H1 (cell line): ENCODE measurements at regions not wholly inside any gene's neighbourhood (a gene's known extent, or its start where the extent isn't known, plus 50 kb on each side); places are given as distances from the start of the nearest gene placed in this dataset.

ENCODE experiments used
- CTCF ChIA-PET: fragments of 300-600 bp; sonication (Branson Sonifier 250); formaldehyde crosslinking; loops from one replicate; lab custom pipeline; 2021; ENCODE audit not compliant: partially characterized antibody; lab: Charles Lee
- POLR2A ChIA-PET: fragments of 300-600 bp; sonication (Branson Sonifier 250); formaldehyde crosslinking; loops from one replicate; lab custom pipeline; 2021; ENCODE audit warnings: inconsistent platforms; ENCODE audit not compliant: partially characterized antibody; lab: Charles Lee
- DNase-seq, 2 experiments: peaks; one replicate each; pipeline versions ENCODE4 v3.0.0 to v3.0.0-alpha.2; 2010 to 2022; ENCODE audit warnings: low spot score in 2 of 2, low read depth in 1 of 2, mixed read lengths in 1 of 2
- FAIRE-seq: peaks from 2 replicates; lab custom pipeline; 2011; peaks lifted over from hg19 to GRCh38; lab: Jason Lieb, UNC
- H2AFZ ChIP-seq: 2 replicates; pipeline ENCODE4 v1.8.1; 2012; ENCODE audit warnings: low read length, inconsistent platforms
- H2AK5ac ChIP-seq: 2 replicates; pipeline ENCODE4 v1.6.1; 2013; ENCODE audit warnings: low read depth, low read length
- H2BK120ac ChIP-seq: replicated peaks from 2 replicates; pipeline ENCODE3; 2013; ENCODE audit warnings: low read depth, low read length, inconsistent platforms
- H2BK12ac ChIP-seq: 2 replicates; pipeline ENCODE4 v1.6.1; 2013; ENCODE audit warnings: low read depth, low read length
- H2BK15ac ChIP-seq: 2 replicates; pipeline ENCODE4 v1.6.1; 2013; ENCODE audit warnings: low read length
- H2BK20ac ChIP-seq: 2 replicates; pipeline ENCODE4 v1.6.1; 2013; ENCODE audit warnings: low read length
- H2BK5ac ChIP-seq: 2 replicates; pipeline ENCODE4 v1.6.1; 2013; ENCODE audit warnings: low read depth, low read length
- H3K14ac ChIP-seq: 2 replicates; pipeline ENCODE4 v1.6.1; 2013; ENCODE audit warnings: inconsistent platforms; ENCODE audit not compliant: insufficient read length
- H3K18ac ChIP-seq: 2 replicates; pipeline ENCODE4 v1.6.1; 2013; ENCODE audit warnings: low read length; ENCODE audit errors: extremely low read depth
- H3K23ac ChIP-seq: 2 replicates; pipeline ENCODE4 v1.6.1; 2013; ENCODE audit warnings: inconsistent platforms; ENCODE audit not compliant: insufficient read length
- H3K23me2 ChIP-seq: 2 replicates; pipeline ENCODE4 v1.6.1; 2013; ENCODE audit warnings: low read depth, low read length
- H3K27ac ChIP-seq: 2 replicates; pipeline ENCODE4 v1.6.1; 2011; ENCODE audit warnings: low read depth, low read length, inconsistent platforms
- H3K27me3 ChIP-seq, 4 experiments: replicated peaks in 1 of 4; 1 replicate in 1 of 4; 2 replicates in 3 of 4; pipeline versions ENCODE4 v1.6.1 to v1.8.1; 2011 to 2013; ENCODE audit warnings: low read length in 3 of 4, mild to moderate bottlenecking in 3 of 4, inconsistent platforms in 2 of 4, mixed read lengths in 2 of 4, moderate library complexity in 1 of 4; ENCODE audit not compliant: control insufficient read depth in 3 of 4, insufficient read depth in 3 of 4; ENCODE audit errors: extremely low read depth in 1 of 4
- H3K36me3 ChIP-seq, 4 experiments: 2 replicates each; pipeline versions ENCODE4 v1.6.1 to v1.8.1; 2011 to 2013; ENCODE audit warnings: mild to moderate bottlenecking in 4 of 4, low read length in 3 of 4, moderate library complexity in 2 of 4, control low read depth in 1 of 4, inconsistent platforms in 1 of 4; ENCODE audit not compliant: insufficient read depth in 4 of 4, control insufficient read depth in 2 of 4
- H3K4ac ChIP-seq: replicated peaks from 2 replicates; pipeline ENCODE3; 2013; ENCODE audit warnings: low read length, low read depth, mixed read lengths, inconsistent platforms; ENCODE audit not compliant: insufficient read length
- H3K4me1 ChIP-seq, 4 experiments: replicated peaks in 1 of 4; 1 replicate in 1 of 4; 2 replicates in 3 of 4; pipeline versions ENCODE4 v1.6.1 to v1.8.1; 2011 to 2013; ENCODE audit warnings: low read length in 3 of 4, inconsistent platforms in 2 of 4, mixed read lengths in 1 of 4; ENCODE audit not compliant: insufficient read depth in 4 of 4, control insufficient read depth in 3 of 4
- H3K4me2 ChIP-seq, 2 experiments: 2 replicates each; pipeline versions ENCODE4 v1.6.1 to v1.8.1; 2011 to 2013; ENCODE audit warnings: low read depth in 2 of 2, low read length in 2 of 2, control low read depth in 1 of 2, inconsistent platforms in 1 of 2, mild to moderate bottlenecking in 1 of 2; ENCODE audit not compliant: insufficient read depth in 1 of 2
- H3K4me3 ChIP-seq, 4 experiments: fragments of 200-600, 300-600 bp in 1 of 4; sonication (generic), shearing (Covaris generic), sonication (Bioruptor Twin) in 1 of 4; 2 replicates each; pipeline versions ENCODE4 v1.5.1 to v1.8.1; 2011 to 2016; ENCODE audit warnings: low read length in 4 of 4, low read depth in 3 of 4, control low read depth in 2 of 4, inconsistent platforms in 2 of 4, mild to moderate bottlenecking in 2 of 4, mixed read lengths in 1 of 4, moderate library complexity in 1 of 4; ENCODE audit not compliant: insufficient read depth in 2 of 4; ENCODE audit errors: extremely low read depth in 1 of 4
- H3K56ac ChIP-seq: replicated peaks from 2 replicates; pipeline ENCODE3; 2013; ENCODE audit warnings: low read depth, mild to moderate bottlenecking, mixed read lengths, low read length, inconsistent platforms; ENCODE audit not compliant: insufficient read length
- H3K79me1 ChIP-seq: 2 replicates; pipeline ENCODE4 v1.6.1; 2013; ENCODE audit warnings: low read depth, low read length, control low read depth
- H3K79me2 ChIP-seq, 2 experiments: 2 replicates each; pipeline versions ENCODE4 v1.6.1 to v1.8.1; 2012 to 2013; ENCODE audit warnings: low read length in 2 of 2, mild to moderate bottlenecking in 2 of 2, inconsistent platforms in 1 of 2; ENCODE audit not compliant: insufficient read depth in 2 of 2, control insufficient read depth in 1 of 2
- H3K9ac ChIP-seq, 4 experiments: replicated peaks in 1 of 4; 1 replicate in 1 of 4; 2 replicates in 3 of 4; pipeline versions ENCODE4 v1.6.1 to v1.8.1; 2011 to 2013; ENCODE audit warnings: low read depth in 3 of 4, low read length in 3 of 4, control low read depth in 2 of 4, mild to moderate bottlenecking in 2 of 4, moderate library complexity in 2 of 4, inconsistent platforms in 1 of 4; ENCODE audit errors: extremely low read depth in 1 of 4
- H3K9me3 ChIP-seq, 2 experiments: 2 replicates each; pipeline versions ENCODE4 v1.6.1 to v1.8.1; 2012 to 2013; ENCODE audit warnings: mild to moderate bottlenecking in 2 of 2, moderate library complexity in 2 of 2, control low read depth in 1 of 2, inconsistent platforms in 1 of 2, low read depth in 1 of 2, low read length in 1 of 2, mixed read lengths in 1 of 2; ENCODE audit not compliant: insufficient read depth in 2 of 2
- H4K20me1 ChIP-seq, 2 experiments: replicated peaks in 1 of 2; 2 replicates each; pipeline versions ENCODE3 to v1.8.1; 2011 to 2013; ENCODE audit warnings: inconsistent platforms in 2 of 2, low read length in 2 of 2, mild to moderate bottlenecking in 1 of 2; ENCODE audit not compliant: insufficient read depth in 2 of 2, control insufficient read depth in 1 of 2
- H4K5ac ChIP-seq: 2 replicates; pipeline ENCODE4 v1.6.1; 2013; ENCODE audit warnings: low read length, low read depth, mixed read lengths, inconsistent platforms; ENCODE audit not compliant: insufficient read length
- H4K8ac ChIP-seq: 2 replicates; pipeline ENCODE4 v1.8.0; 2013; ENCODE audit warnings: mild to moderate bottlenecking, moderate library complexity, low read length, inconsistent platforms; ENCODE audit not compliant: insufficient read depth; ENCODE audit errors: extremely low read depth
- H4K91ac ChIP-seq: replicated peaks from 2 replicates; pipeline ENCODE3; 2013; ENCODE audit warnings: low read length, mixed read lengths, inconsistent platforms; ENCODE audit not compliant: insufficient read length
- ASH2L ChIP-seq: fragments of 200-600, 300-600 bp; sonication (generic); IDR thresholded peaks from one replicate; pipeline ENCODE4 v1.7.1; 2017; ENCODE audit warnings: low read length
- ATF2 ChIP-seq: IDR thresholded peaks from 2 replicates; pipeline ENCODE4 v1.6.1; 2012; ENCODE audit warnings: low read length, inconsistent platforms
- CBX5 ChIP-seq: fragments of 300-800, 300-1000 bp; sonication (generic); IDR thresholded peaks from 2 replicates; pipeline ENCODE4 v1.7.1; 2016; ENCODE audit warnings: antibody characterized with exemption, low read length, low read depth
- CBX8 ChIP-seq: fragments of 300-800, 300-1000 bp; sonication (generic); IDR thresholded peaks from 2 replicates; pipeline ENCODE4 v1.7.1; 2016; ENCODE audit warnings: low read depth, low read length, borderline replicate concordance
- CHD1 ChIP-seq: IDR thresholded peaks from 2 replicates; pipeline ENCODE4 v1.6.1; 2012; ENCODE audit warnings: low read depth, low read length, improper control_type of control experiment
- MAFK ChIP-seq: IDR thresholded peaks from 2 replicates; pipeline ENCODE4 v1.6.1; 2012; ENCODE audit warnings: low read depth, mild to moderate bottlenecking, improper control_type of control experiment, low read length
- RFX5 ChIP-seq: IDR thresholded peaks from 2 replicates; pipeline ENCODE4 v1.6.1; 2011; ENCODE audit warnings: low read depth, low read length, improper control_type of control experiment, borderline replicate concordance
- SIRT6 ChIP-seq: IDR thresholded peaks from one replicate; pipeline ENCODE4 v1.7.1; 2012; ENCODE audit warnings: low read length, inconsistent platforms
- SP4 ChIP-seq: IDR thresholded peaks from 2 replicates; pipeline ENCODE4 v1.6.1; 2012; ENCODE audit warnings: low read length, inconsistent platforms
- SUZ12 ChIP-seq: fragments of 200-600 bp; sonication (generic); IDR thresholded peaks from 2 replicates; pipeline ENCODE4 v1.6.1; 2012; ENCODE audit warnings: mild to moderate bottlenecking, inconsistent platforms, low read length, moderate library complexity, mixed read lengths
- USF2 ChIP-seq: IDR thresholded peaks from 2 replicates; pipeline ENCODE4 v1.6.1; 2011; ENCODE audit warnings: low read length, improper control_type of control experiment
- YY1 ChIP-seq: IDR thresholded peaks from 2 replicates; pipeline ENCODE4 v1.6.1; 2011; ENCODE audit warnings: low read depth, mild to moderate bottlenecking, low read length
- WGBS, 2 experiments: shearing (Covaris generic) in 1 of 2; methylation state at CpG; one replicate each; pipeline versions ENCODE4 v1.1.6 to v1.1.7; 2013 to 2015; ENCODE audit warnings: low lambda C conversion rate in 2 of 2, mixed read lengths in 2 of 2, inconsistent platforms in 1 of 2, low coverage in 1 of 2, missing lambda C conversion rate in 1 of 2; ENCODE audit not compliant: insufficient replicate concordance in 2 of 2, insufficient coverage in 1 of 2, insufficient read length in 1 of 2; ENCODE audit errors: extremely low coverage in 1 of 2, missing lambda C conversion rate in 1 of 2; 5-methylcytosine and 5-hydroxymethylcytosine counted together

- H3K27me3 ChIP-seq: no peaks in the 10 kb centered on the region
- DNase-seq (no peak), FAIRE-seq (no peak)
- no peak overlapping the region for H4K91ac ChIP-seq
- H2BK12ac ChIP-seq: no peak overlapping the region
- no peak overlapping the region for H3K4me2 ChIP-seq
- no peaks in the 10 kb centered on the region for H3K79me1 ChIP-seq
- H3K27ac ChIP-seq: no peak overlapping the region
- no peak overlapping the region for H2BK15ac ChIP-seq
- no peak overlapping the region for H2BK20ac ChIP-seq
- POLR2A ChIA-PET: no interaction called here
- no peak overlapping the region for H3K56ac ChIP-seq
- H3K18ac ChIP-seq: no peak overlapping the region
- 78% methylated on average over 6 of the region's 6 CpGs; no CpG with 5 or more reads in 1 of the 2 experiments for WGBS, 2 experiments
- H3K23me2 ChIP-seq: no peaks in the 10 kb centered on the region
- no peak overlapping the region for H2AK5ac ChIP-seq
- H2BK5ac ChIP-seq: no peak overlapping the region
- H3K4me3 ChIP-seq: no peak overlapping the region
- no peaks in the 10 kb centered on the region for H3K79me2 ChIP-seq
- H3K9me3 ChIP-seq: peaks cover 5 to 9% of the 10 kb centered on the region in 2 experiments; a peak in 3 of 4 replicates
- H4K20me1 ChIP-seq: no peaks in the 10 kb centered on the region
- H3K4me1 ChIP-seq: no peaks in the 10 kb centered on the region; a peak in 2 of 7 replicates
- no peak overlapping the region for H2AFZ ChIP-seq
- no peak overlapping the region for H3K4ac ChIP-seq
- no peak overlapping the region for H3K14ac ChIP-seq
- H2BK120ac ChIP-seq: no peak overlapping the region
- no peak overlapping the region for H4K5ac ChIP-seq
- CTCF ChIA-PET: interaction anchor here (0.6 to 1.6 kb wide), 2 partner anchors 269 to 822 kb away, joined by 3 read pairs; no protein-coding TSS in a partner anchor
- H3K36me3 ChIP-seq: no peaks in the 10 kb centered on the region
- H3K23ac ChIP-seq: no peak overlapping the region
- no peak overlapping the region for H3K9ac ChIP-seq
- 0 out of 2 replicates have a peak overlapping the region, but pooled peaks have one; percentile 32 for H4K8ac ChIP-seq
- TF ChIP-seq CHD1 (no peak), SUZ12 (no peak), YY1 (no peak), SIRT6 (no peak), MAFK (no peak), ATF2 (no peak), RFX5 (no peak), ASH2L (no peak), CBX8 (no peak), USF2 (no peak), CBX5 (no peak), SP4 (no peak)
These were observed 226.9 kb upstream of the KCNG1 start for GRCh38 chr20:51249781-51250180.
